WTC11 (cell line): ENCODE measurements at regions not wholly inside any gene's neighbourhood (a gene's known extent, or its start where the extent isn't known, plus 50 kb on each side); places are given as distances from the start of the nearest gene placed in this dataset.

ENCODE experiments used
- ATAC-seq: fragments of 200-7000 bp; cut with Tn5 transposase; 2 replicates; pipeline ENCODE4 v1.10.0; 2021; ENCODE audit warnings: mild to moderate bottlenecking, moderate library complexity
- CTCF ChIA-PET: fragments of 300-600 bp; sonication (Branson Sonifier 250); formaldehyde crosslinking; loops from one replicate; lab custom pipeline; 2021; ENCODE audit warnings: antibody characterized with exemption; lab: Charles Lee
- POLR2A ChIA-PET: fragments of 350-600 bp; sonication (Branson Sonifier 250); formaldehyde crosslinking; loops from one replicate; lab custom pipeline; 2021; ENCODE audit warnings: antibody characterized with exemption; lab: Charles Lee
- DNase-seq: peaks from one replicate; pipeline ENCODE4 v3.0.0; 2021; ENCODE audit warnings: low spot score
- H3K27ac Mint-ChIP-seq: 2 replicates; pipeline ENCODE4 v1.8.0; 2021; ENCODE audit warnings: mixed read lengths
- H3K27me3 Mint-ChIP-seq: 2 replicates; pipeline ENCODE4 v1.8.0; 2021; ENCODE audit warnings: low read depth, mild to moderate bottlenecking, moderate library complexity, mixed read lengths
- H3K36me3 Mint-ChIP-seq: 2 replicates; pipeline ENCODE4 v1.8.0; 2021; ENCODE audit warnings: mixed read lengths
- H3K4me1 Mint-ChIP-seq: 2 replicates; pipeline ENCODE4 v1.8.0; 2022; ENCODE audit warnings: mixed read lengths
- H3K4me3 Mint-ChIP-seq: 2 replicates; pipeline ENCODE4 v1.8.0; 2021; ENCODE audit warnings: mild to moderate bottlenecking, moderate library complexity, mixed read lengths
- H3K9me3 Mint-ChIP-seq: 2 replicates; pipeline ENCODE4 v1.8.0; 2021; ENCODE audit warnings: mixed read lengths
- ARID4B ChIP-seq: sonication (generic); formaldehyde crosslinking; IDR thresholded peaks from 2 replicates; pipeline ENCODE4 v1.8.0; 2023; ENCODE audit warnings: missing genetic modification reagents, mild to moderate bottlenecking, borderline replicate concordance
- CREM ChIP-seq: sonication (generic); formaldehyde crosslinking; IDR thresholded peaks from 2 replicates; pipeline ENCODE4 v1.8.1; 2022; ENCODE audit warnings: mild to moderate bottlenecking, missing genetic modification reagents, moderate library complexity
- FOXP1 ChIP-seq: sonication (generic); formaldehyde crosslinking; IDR thresholded peaks from 2 replicates; pipeline ENCODE4 v1.8.0; 2022; ENCODE audit warnings: missing genetic modification reagents, mild to moderate bottlenecking, moderate library complexity, borderline replicate concordance
- SMAD4 ChIP-seq: sonication (generic); formaldehyde crosslinking; IDR thresholded peaks from 2 replicates; pipeline ENCODE4 v1.8.0; 2022; ENCODE audit warnings: mild to moderate bottlenecking, missing genetic modification reagents
- TCF7 ChIP-seq: sonication (generic); formaldehyde crosslinking; IDR thresholded peaks from 2 replicates; pipeline ENCODE4 v1.8.0; 2022; ENCODE audit warnings: mild to moderate bottlenecking, low read depth, missing genetic modification reagents, moderate library complexity
- TP53 ChIP-seq: sonication (generic); formaldehyde crosslinking; IDR thresholded peaks from 2 replicates; pipeline ENCODE4 v1.8.1; 2023; ENCODE audit warnings: mild to moderate bottlenecking, missing genetic modification reagents
- ZNF396 ChIP-seq: fragments of 250-450 bp; sonication (Bioruptor Pico); IDR thresholded peaks from 2 replicates; pipeline ENCODE4 v1.8.0; 2021; ENCODE audit warnings: mild to moderate bottlenecking, moderate library complexity, borderline replicate concordance
- ZNF416 ChIP-seq: fragments of 250-450 bp; sonication (Bioruptor Pico); IDR thresholded peaks from 2 replicates; pipeline ENCODE4 v1.9.0; 2021; ENCODE audit warnings: mild to moderate bottlenecking, inconsistent platforms
- ZNF532 ChIP-seq: fragments of 250-450 bp; sonication (Bioruptor Pico); IDR thresholded peaks from 2 replicates; pipeline ENCODE4 v1.9.0; 2021; ENCODE audit warnings: mild to moderate bottlenecking, borderline replicate concordance
- TF ChIP-seq, protein P1 (sequence below): fragments of 250-450 bp; sonication (Bioruptor Pico); IDR thresholded peaks from 2 replicates; pipeline ENCODE4 v1.9.0; 2021; ENCODE audit warnings: mild to moderate bottlenecking
- TF ChIP-seq, protein P2 (sequence below): fragments of 250-450 bp; sonication (Bioruptor Pico); IDR thresholded peaks from 2 replicates; pipeline ENCODE4 v1.9.0; 2021; ENCODE audit warnings: mild to moderate bottlenecking
- TF ChIP-seq, protein P3 (sequence below): sonication (generic); formaldehyde crosslinking; IDR thresholded peaks from 2 replicates; pipeline ENCODE4 v1.8.1; 2022; ENCODE audit warnings: low read depth, mild to moderate bottlenecking, moderate library complexity, missing genetic modification reagents, borderline replicate concordance
- TF ChIP-seq, protein P4 (sequence below): sonication (generic); formaldehyde crosslinking; IDR thresholded peaks from 2 replicates; pipeline ENCODE4 v1.8.1; 2023; ENCODE audit warnings: mild to moderate bottlenecking, missing genetic modification reagents

GRCh38 chr7:68449816-68450215 is 1148.5 kb upstream of the AUTS2 start:
- Mint-ChIP-seq H3K36me3 (no peaks in the 10 kb centered on the region), H3K27me3 (0 out of 2 replicates have a peak, but pooled peaks cover 2% of the 10 kb centered on the region), H3K4me1 (no peaks in the 10 kb centered on the region), H3K4me3 (no peak overlapping the region), H3K27ac (no peak overlapping the region), H3K9me3 (peaks cover 11% of the 10 kb centered on the region)
- ATAC-seq, result no peak
- ChIA-PET POLR2A (no interaction called here), CTCF (no interaction called here)
- DNase-seq, result no peak
- TF ChIP-seq ARID4B (CRISPR knock-in tag) (no peak), ZNF396 (CRISPR knock-in tag) (no peak), TCF7 (CRISPR knock-in tag) (no peak), CREM (no peak), FOXP1 (CRISPR knock-in tag) (no peak)
- TF ChIP-seq, protein P1, sequence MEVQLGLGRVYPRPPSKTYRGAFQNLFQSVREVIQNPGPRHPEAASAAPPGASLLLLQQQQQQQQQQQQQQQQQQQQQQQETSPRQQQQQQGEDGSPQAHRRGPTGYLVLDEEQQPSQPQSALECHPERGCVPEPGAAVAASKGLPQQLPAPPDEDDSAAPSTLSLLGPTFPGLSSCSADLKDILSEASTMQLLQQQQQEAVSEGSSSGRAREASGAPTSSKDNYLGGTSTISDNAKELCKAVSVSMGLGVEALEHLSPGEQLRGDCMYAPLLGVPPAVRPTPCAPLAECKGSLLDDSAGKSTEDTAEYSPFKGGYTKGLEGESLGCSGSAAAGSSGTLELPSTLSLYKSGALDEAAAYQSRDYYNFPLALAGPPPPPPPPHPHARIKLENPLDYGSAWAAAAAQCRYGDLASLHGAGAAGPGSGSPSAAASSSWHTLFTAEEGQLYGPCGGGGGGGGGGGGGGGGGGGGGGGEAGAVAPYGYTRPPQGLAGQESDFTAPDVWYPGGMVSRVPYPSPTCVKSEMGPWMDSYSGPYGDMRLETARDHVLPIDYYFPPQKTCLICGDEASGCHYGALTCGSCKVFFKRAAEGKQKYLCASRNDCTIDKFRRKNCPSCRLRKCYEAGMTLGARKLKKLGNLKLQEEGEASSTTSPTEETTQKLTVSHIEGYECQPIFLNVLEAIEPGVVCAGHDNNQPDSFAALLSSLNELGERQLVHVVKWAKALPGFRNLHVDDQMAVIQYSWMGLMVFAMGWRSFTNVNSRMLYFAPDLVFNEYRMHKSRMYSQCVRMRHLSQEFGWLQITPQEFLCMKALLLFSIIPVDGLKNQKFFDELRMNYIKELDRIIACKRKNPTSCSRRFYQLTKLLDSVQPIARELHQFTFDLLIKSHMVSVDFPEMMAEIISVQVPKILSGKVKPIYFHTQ (CRISPR knock-in tag), result no peak
- TF ChIP-seq, protein P2, sequence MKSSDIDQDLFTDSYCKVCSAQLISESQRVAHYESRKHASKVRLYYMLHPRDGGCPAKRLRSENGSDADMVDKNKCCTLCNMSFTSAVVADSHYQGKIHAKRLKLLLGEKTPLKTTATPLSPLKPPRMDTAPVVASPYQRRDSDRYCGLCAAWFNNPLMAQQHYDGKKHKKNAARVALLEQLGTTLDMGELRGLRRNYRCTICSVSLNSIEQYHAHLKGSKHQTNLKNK (CRISPR knock-in tag), result no peak

GRCh38 chr7:68454931-68455330 is 1143.3 kb upstream of the AUTS2 start:
- Mint-ChIP-seq H3K36me3 (peaks cover 6% of the 10 kb centered on the region), H3K27ac (no peak overlapping the region), H3K4me3 (no peak overlapping the region), H3K27me3 (no peaks in the 10 kb centered on the region; the same call in 1 of the 2 replicates), H3K9me3 (peaks cover 42% of the 10 kb centered on the region), H3K4me1 (no peaks in the 10 kb centered on the region)
- CTCF ChIA-PET, result no interaction called here
- ATAC-seq (no peak), DNase-seq (no peak)
- TF ChIP-seq CREM (no peak), FOXP1 (CRISPR knock-in tag) (no peak), ZNF532 (no peak), TP53 (CRISPR knock-in tag) (no peak), ZNF396 (CRISPR knock-in tag) (no peak), ZNF416 (CRISPR knock-in tag) (no peak), SMAD4 (CRISPR knock-in tag) (no peak)
- TF ChIP-seq, protein P3, sequence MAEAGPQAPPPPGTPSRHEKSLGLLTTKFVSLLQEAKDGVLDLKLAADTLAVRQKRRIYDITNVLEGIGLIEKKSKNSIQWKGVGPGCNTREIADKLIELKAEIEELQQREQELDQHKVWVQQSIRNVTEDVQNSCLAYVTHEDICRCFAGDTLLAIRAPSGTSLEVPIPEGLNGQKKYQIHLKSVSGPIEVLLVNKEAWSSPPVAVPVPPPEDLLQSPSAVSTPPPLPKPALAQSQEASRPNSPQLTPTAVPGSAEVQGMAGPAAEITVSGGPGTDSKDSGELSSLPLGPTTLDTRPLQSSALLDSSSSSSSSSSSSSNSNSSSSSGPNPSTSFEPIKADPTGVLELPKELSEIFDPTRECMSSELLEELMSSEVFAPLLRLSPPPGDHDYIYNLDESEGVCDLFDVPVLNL, result no peak
- TF ChIP-seq, protein P4, sequence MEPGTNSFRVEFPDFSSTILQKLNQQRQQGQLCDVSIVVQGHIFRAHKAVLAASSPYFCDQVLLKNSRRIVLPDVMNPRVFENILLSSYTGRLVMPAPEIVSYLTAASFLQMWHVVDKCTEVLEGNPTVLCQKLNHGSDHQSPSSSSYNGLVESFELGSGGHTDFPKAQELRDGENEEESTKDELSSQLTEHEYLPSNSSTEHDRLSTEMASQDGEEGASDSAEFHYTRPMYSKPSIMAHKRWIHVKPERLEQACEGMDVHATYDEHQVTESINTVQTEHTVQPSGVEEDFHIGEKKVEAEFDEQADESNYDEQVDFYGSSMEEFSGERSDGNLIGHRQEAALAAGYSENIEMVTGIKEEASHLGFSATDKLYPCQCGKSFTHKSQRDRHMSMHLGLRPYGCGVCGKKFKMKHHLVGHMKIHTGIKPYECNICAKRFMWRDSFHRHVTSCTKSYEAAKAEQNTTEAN (CRISPR knock-in tag), result no peak
- TF ChIP-seq, protein P2 (CRISPR knock-in tag), result no peak
- POLR2A ChIA-PET, result no interaction called here
